ENCODE measurements at regions not wholly inside any gene's neighbourhood (a gene's known extent, or its start where the extent isn't known, plus 50 kb on each side); places are given as distances from the start of the nearest gene placed in this dataset.

DNA sequence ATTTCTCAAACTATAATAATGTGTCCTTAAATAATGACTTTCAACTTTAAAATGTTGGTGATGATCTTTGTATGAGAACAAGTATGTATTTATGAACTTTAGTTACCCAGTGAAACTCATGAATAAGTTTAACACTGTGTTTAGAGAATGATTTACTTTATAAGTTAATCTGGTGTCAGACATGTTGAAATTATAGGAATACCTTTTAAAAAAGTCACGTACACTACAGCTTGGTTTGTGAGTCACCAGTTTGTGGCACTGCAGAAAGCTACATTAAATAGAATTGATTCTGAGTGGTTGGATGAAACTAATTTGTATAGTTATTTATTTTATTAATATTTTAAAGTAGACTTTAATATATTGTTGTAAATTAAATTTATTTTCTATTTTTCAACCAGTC is 1366.2 kb upstream of the PCDH20 start:
- no peak overlapping the region for H3K27ac ChIP-seq (ENCODE audit: insufficient read length, low read depth, low read length)
- no peak overlapping the region for H4K91ac ChIP-seq (ENCODE audit: insufficient read length, low read depth, low read length)
- no peak overlapping the region for H2BK120ac ChIP-seq (ENCODE audit: low read depth, low read length, poor library complexity, severe bottlenecking)
- H3K4me1 Mint-ChIP-seq: no peaks in the 10 kb centered on the region; a peak in 3 of 4 replicates
- no peaks in the 10 kb centered on the region for H3K9me3 ChIP-seq (ENCODE audit: control insufficient read depth, low read depth, low read length)
- H3K27me3 ChIP-seq (ENCODE audit: insufficient read depth, low read length): no peaks in the 10 kb centered on the region
- peaks cover 4% of the 10 kb centered on the region; the same call in 1 of the 2 replicates for H3K4me1 ChIP-seq (ENCODE audit: insufficient read depth, low read length)
- no peak overlapping the region for H2BK12ac ChIP-seq (ENCODE audit: insufficient read length, low read depth, low read length)
- no peak overlapping the region for H2BK5ac ChIP-seq (ENCODE audit: insufficient read length, low read length)
- no peak overlapping the region for H3K23ac ChIP-seq (ENCODE audit: insufficient read length, low read depth, low read length)
- H2AK5ac ChIP-seq (ENCODE audit: insufficient read length, low read length): no peak overlapping the region
- DNase-seq: no peak
- H3K23me2 ChIP-seq (ENCODE audit: insufficient read length, low read depth, low read length, poor library complexity, severe bottlenecking): no peaks in the 10 kb centered on the region
- no peak overlapping the region for H3K9ac ChIP-seq (ENCODE audit: extremely low read depth, insufficient read length, low read length)
- H3K4ac ChIP-seq (ENCODE audit: low read depth, low read length): no peak overlapping the region
- no peak overlapping the region for H2BK20ac ChIP-seq (ENCODE audit: low read depth, low read length, poor library complexity, severe bottlenecking)
- no peak overlapping the region for H3K4me3 Mint-ChIP-seq
- H3K56ac ChIP-seq (ENCODE audit: insufficient read length, low read depth, low read length): no peak overlapping the region
- H3K9me3 Mint-ChIP-seq: no peaks in the 10 kb centered on the region
- H3K14ac ChIP-seq (ENCODE audit: insufficient read depth, low read length): no peak overlapping the region
- no peak overlapping the region for H3K18ac ChIP-seq (ENCODE audit: insufficient read length, low read depth, low read length)
- H3K79me1 ChIP-seq (ENCODE audit: insufficient read depth, low read depth, low read length, poor library complexity, severe bottlenecking): no peaks in the 10 kb centered on the region
- no CpG with 5 or more reads among the region's 1 CpG for WGBS (ENCODE audit: extremely low coverage, insufficient read length, low lambda C conversion rate)
- no peak overlapping the region for H2BK15ac ChIP-seq (ENCODE audit: low read depth, low read length)
- no peak overlapping the region for H3K4me2 ChIP-seq (ENCODE audit: insufficient read depth, insufficient read length, low read length)
- H4K5ac ChIP-seq (ENCODE audit: insufficient read length, low read depth, low read length): no peak overlapping the region
- H2AFZ ChIP-seq (ENCODE audit: low read length): no peak overlapping the region
- no peaks in the 10 kb centered on the region for H3K27me3 Mint-ChIP-seq (ENCODE audit: low read depth)
- H3K27ac Mint-ChIP-seq: no peak overlapping the region
- no peaks in the 10 kb centered on the region for H3K79me2 ChIP-seq (ENCODE audit: insufficient read depth, low read length)
- H3T11ph ChIP-seq (ENCODE audit: low read length): no peak overlapping the region
- H4K8ac ChIP-seq (replicated peaks; ENCODE audit: insufficient read length, low read depth, low read length): no peak overlapping the region
- TF ChIP-seq, protein P1, sequence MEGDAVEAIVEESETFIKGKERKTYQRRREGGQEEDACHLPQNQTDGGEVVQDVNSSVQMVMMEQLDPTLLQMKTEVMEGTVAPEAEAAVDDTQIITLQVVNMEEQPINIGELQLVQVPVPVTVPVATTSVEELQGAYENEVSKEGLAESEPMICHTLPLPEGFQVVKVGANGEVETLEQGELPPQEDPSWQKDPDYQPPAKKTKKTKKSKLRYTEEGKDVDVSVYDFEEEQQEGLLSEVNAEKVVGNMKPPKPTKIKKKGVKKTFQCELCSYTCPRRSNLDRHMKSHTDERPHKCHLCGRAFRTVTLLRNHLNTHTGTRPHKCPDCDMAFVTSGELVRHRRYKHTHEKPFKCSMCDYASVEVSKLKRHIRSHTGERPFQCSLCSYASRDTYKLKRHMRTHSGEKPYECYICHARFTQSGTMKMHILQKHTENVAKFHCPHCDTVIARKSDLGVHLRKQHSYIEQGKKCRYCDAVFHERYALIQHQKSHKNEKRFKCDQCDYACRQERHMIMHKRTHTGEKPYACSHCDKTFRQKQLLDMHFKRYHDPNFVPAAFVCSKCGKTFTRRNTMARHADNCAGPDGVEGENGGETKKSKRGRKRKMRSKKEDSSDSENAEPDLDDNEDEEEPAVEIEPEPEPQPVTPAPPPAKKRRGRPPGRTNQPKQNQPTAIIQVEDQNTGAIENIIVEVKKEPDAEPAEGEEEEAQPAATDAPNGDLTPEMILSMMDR (conservative IDR thresholded peaks at IDR 0.05): no peak
- no peaks in the 10 kb centered on the region for H4K20me1 ChIP-seq (ENCODE audit: control insufficient read depth, insufficient read depth, insufficient read length)
- no peaks in the 10 kb centered on the region for H3K36me3 Mint-ChIP-seq (ENCODE audit: insufficient read depth in 1 of 3, low read depth in 3 of 3)
